B cell (primary cell): ENCODE measurements at regions not wholly inside any gene's neighbourhood (a gene's known extent, or its start where the extent isn't known, plus 50 kb on each side); places are given as distances from the start of the nearest gene placed in this dataset.

Experiments used
- EZH2 ChIP-seq: IDR thresholded peaks from 2 replicates; pipeline ENCODE4 v1.6.1; 2012; ENCODE audit warnings: borderline replicate concordance, low read depth, mild to moderate bottlenecking, moderate library complexity, low read length; ENCODE audit not compliant: insufficient read depth, poor library complexity, severe bottlenecking
- TF ChIP-seq, protein P1 (sequence below): fragments of 200-600 bp; IDR thresholded peaks from one replicate; pipeline ENCODE4 v1.8.0; 2022; ENCODE audit warnings: antibody characterized with exemption, mild to moderate bottlenecking

GRCh38 chr5:159459132-159459627, 128.9 kb upstream of the IL12B start:
- TF ChIP-seq, protein P1, sequence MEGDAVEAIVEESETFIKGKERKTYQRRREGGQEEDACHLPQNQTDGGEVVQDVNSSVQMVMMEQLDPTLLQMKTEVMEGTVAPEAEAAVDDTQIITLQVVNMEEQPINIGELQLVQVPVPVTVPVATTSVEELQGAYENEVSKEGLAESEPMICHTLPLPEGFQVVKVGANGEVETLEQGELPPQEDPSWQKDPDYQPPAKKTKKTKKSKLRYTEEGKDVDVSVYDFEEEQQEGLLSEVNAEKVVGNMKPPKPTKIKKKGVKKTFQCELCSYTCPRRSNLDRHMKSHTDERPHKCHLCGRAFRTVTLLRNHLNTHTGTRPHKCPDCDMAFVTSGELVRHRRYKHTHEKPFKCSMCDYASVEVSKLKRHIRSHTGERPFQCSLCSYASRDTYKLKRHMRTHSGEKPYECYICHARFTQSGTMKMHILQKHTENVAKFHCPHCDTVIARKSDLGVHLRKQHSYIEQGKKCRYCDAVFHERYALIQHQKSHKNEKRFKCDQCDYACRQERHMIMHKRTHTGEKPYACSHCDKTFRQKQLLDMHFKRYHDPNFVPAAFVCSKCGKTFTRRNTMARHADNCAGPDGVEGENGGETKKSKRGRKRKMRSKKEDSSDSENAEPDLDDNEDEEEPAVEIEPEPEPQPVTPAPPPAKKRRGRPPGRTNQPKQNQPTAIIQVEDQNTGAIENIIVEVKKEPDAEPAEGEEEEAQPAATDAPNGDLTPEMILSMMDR = no peak
- TF ChIP-seq EZH2 = no peak
